ENCODE measurements at regions not wholly inside any gene's neighbourhood (a gene's known extent, or its start where the extent isn't known, plus 50 kb on each side); places are given as distances from the start of the nearest gene placed in this dataset.

DNA sequence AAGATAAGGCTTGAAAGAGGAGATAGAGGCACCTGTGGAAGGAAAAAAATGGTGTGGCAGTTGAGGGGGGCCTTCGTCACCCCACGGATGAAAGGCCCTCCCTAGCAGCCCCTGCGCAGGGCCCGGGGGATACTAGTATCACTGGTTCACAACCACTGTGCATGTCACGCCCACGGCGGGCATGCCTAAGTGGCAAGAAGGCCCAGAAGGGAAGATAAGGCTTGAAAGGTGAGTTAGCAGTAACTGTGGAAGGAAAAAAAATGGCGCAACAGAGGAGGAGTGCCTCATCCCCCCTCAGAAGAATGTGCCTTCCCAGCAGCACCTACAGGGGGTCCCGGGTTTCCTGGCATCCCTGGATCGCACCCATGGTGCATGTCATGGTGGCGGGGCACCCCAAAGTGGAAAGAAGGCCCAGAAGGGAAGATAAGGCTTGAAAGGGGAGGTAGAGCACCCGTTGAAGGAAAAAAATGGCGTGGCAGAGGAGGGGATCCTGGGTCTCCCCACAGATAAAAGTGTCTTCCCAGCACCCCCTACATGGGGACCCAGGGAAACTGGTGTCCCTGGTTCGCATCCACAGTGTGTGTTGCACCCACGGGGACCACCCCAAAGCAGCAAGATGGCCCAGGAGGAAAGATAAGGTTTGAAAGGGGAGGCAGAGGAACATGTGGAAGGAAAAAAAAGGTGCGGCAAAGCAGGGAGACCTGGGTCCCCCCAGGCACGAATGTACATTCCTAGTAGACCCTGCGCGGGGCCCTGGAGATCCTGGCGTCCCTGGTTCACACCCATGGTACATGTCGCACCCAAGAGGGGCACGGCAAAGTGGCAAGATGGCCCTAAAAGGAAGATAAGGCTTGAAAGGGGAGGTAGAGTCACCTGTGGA lies 279.2 kb downstream of the ALG10 start:
- Histone ChIP-seq H3K27ac (ENCODE audit: insufficient read depth, low read depth, low read length) (no peak overlapping the region), H4K20me1 (replicated peaks; ENCODE audit: control insufficient read depth, extremely low read depth, insufficient read depth, low read length) (no peaks in the 10 kb centered on the region), H2AFZ (ENCODE audit: low read depth, low read length) (no peak overlapping the region), H3K9me1 (replicated peaks; ENCODE audit: control insufficient read depth, extremely low read depth, insufficient read depth, low read length) (no peaks in the 10 kb centered on the region), H3K36me3 (ENCODE audit: control insufficient read depth in 2 of 2, extremely low read depth in 1 of 2, insufficient read depth in 2 of 2, low read length in 2 of 2) (no peaks in the 10 kb centered on the region), H3K4me2 (ENCODE audit: insufficient read depth, low read length) (no peak overlapping the region), H3K9ac (replicated peaks; ENCODE audit: extremely low read depth, insufficient read depth, low read length) (no peak overlapping the region), H3K9me3 (replicated peaks; ENCODE audit: control insufficient read depth, insufficient read depth, low read length) (peaks cover 1% of the 10 kb centered on the region), H3K4me3 (replicated peaks in 1 of 3; ENCODE audit: insufficient read depth in 1 of 3, low read depth in 1 of 3, low read length in 3 of 3) (no peak overlapping the region), H3K79me2 (ENCODE audit: control insufficient read depth, insufficient read depth, low read length) (no peaks in the 10 kb centered on the region), H3K4me1 (ENCODE audit: control insufficient read depth, extremely low read depth, insufficient read depth, low read length) (no peaks in the 10 kb centered on the region), H3K27me3 (ENCODE audit: control insufficient read depth in 2 of 2, insufficient read depth in 2 of 2, low read length in 2 of 2) (no peaks in the 10 kb centered on the region)
- intact Hi-C loops (cut with micrococcal nuclease), result no loop called here
- ChIA-PET POLR2A (no interaction called here), CTCF (no interaction called here)
- FAIRE-seq (no peak), DNase-seq (ENCODE audit: low read depth, low spot score) (no peak)
- no TSS peak for BruUV-seq (replicated peaks)
- dilution Hi-C loops (cut with MboI; ENCODE audit: extremely low pct_ligation_motif_present, low sequenced_read_pairs), result no loop called here
- TF ChIP-seq JUN (IDR thresholded peaks at IDR 0.05; ENCODE audit: borderline replicate concordance, insufficient read depth, insufficient read length, low read depth) (no peak), POLR2A (IDR thresholded peaks at IDR 0.05; ENCODE audit: low read depth, low read length) (no peak), GATA2 (IDR thresholded peaks at IDR 0.05; ENCODE audit: insufficient read depth, insufficient read length, low read depth, low read length) (no peak), POLR2AphosphoS5 (IDR thresholded peaks at IDR 0.05; ENCODE audit: insufficient read depth, low read depth, low read length) (no peak), MAX (IDR thresholded peaks at IDR 0.05; ENCODE audit: insufficient read depth, insufficient read length) (no peak), EZH2 (IDR thresholded peaks at IDR 0.05; ENCODE audit: borderline replicate concordance, low read depth, low read length, severe bottlenecking) (no peak), MYC (IDR thresholded peaks at IDR 0.05; ENCODE audit: low read depth, low read length) (no peak), FOS (IDR thresholded peaks at IDR 0.05; ENCODE audit: borderline replicate concordance, insufficient read depth, low read length) (no peak)
- TF ChIP-seq, protein P1, sequence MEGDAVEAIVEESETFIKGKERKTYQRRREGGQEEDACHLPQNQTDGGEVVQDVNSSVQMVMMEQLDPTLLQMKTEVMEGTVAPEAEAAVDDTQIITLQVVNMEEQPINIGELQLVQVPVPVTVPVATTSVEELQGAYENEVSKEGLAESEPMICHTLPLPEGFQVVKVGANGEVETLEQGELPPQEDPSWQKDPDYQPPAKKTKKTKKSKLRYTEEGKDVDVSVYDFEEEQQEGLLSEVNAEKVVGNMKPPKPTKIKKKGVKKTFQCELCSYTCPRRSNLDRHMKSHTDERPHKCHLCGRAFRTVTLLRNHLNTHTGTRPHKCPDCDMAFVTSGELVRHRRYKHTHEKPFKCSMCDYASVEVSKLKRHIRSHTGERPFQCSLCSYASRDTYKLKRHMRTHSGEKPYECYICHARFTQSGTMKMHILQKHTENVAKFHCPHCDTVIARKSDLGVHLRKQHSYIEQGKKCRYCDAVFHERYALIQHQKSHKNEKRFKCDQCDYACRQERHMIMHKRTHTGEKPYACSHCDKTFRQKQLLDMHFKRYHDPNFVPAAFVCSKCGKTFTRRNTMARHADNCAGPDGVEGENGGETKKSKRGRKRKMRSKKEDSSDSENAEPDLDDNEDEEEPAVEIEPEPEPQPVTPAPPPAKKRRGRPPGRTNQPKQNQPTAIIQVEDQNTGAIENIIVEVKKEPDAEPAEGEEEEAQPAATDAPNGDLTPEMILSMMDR (IDR thresholded peaks at IDR 0.05; ENCODE audit: extremely low read depth in 1 of 2, insufficient read depth in 1 of 2, low read depth in 1 of 2, low read length in 2 of 2), result no peak
